ENCODE measurements at regions not wholly inside any gene's neighbourhood (a gene's known extent, or its start where the extent isn't known, plus 50 kb on each side); places are given as distances from the start of the nearest gene placed in this dataset.

DNA sequence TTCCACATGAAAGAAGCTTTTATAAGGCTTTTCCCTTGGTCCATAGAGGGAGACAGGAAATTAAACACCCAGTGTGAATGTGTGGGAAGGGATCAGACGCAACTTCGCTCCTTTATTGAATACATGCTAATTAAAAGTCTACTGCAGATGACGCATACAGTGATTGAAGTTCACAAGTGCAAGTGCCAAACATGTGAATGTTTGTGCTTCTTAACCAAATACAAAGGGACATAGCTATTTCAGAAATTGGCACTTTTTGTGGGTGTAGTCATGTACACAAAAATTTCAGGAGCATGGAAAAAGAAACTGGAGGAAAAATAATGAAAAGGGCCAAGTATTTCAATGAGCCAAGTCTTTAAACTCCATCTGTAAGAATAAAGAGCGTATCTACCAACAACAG lies 283.7 kb downstream of the SKAP2 start:
- H4K20me1 ChIP-seq (ENCODE audit: insufficient read depth), result no peaks in the 10 kb centered on the region
- no peak overlapping the region for H3K9ac ChIP-seq
- no peaks in the 10 kb centered on the region for H3K79me2 ChIP-seq (ENCODE audit: insufficient read depth, low read depth)
- H2AFZ ChIP-seq (ENCODE audit: low read depth), result no peak overlapping the region
- H3K27ac ChIP-seq, result no peak overlapping the region
- H3K4me3 ChIP-seq (IDR thresholded peaks at IDR 0.05; ENCODE audit: insufficient read depth, low read depth, low read length), result no peak overlapping the region
- no peaks in the 10 kb centered on the region for H3K36me3 ChIP-seq (ENCODE audit: insufficient read depth)
- TF ChIP-seq, protein P1, sequence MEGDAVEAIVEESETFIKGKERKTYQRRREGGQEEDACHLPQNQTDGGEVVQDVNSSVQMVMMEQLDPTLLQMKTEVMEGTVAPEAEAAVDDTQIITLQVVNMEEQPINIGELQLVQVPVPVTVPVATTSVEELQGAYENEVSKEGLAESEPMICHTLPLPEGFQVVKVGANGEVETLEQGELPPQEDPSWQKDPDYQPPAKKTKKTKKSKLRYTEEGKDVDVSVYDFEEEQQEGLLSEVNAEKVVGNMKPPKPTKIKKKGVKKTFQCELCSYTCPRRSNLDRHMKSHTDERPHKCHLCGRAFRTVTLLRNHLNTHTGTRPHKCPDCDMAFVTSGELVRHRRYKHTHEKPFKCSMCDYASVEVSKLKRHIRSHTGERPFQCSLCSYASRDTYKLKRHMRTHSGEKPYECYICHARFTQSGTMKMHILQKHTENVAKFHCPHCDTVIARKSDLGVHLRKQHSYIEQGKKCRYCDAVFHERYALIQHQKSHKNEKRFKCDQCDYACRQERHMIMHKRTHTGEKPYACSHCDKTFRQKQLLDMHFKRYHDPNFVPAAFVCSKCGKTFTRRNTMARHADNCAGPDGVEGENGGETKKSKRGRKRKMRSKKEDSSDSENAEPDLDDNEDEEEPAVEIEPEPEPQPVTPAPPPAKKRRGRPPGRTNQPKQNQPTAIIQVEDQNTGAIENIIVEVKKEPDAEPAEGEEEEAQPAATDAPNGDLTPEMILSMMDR (conservative IDR thresholded peaks at IDR 0.05; ENCODE audit: low read depth, low read length), result no peak
- no peaks in the 10 kb centered on the region for H3K4me1 ChIP-seq (ENCODE audit: low read depth, poor library complexity, severe bottlenecking)
- H3K27me3 ChIP-seq (ENCODE audit: insufficient read depth, low read depth), result no peaks in the 10 kb centered on the region
- no peak overlapping the region for H3K4me2 ChIP-seq

- no peaks in the 10 kb centered on the region for H3K27me3 ChIP-seq (ENCODE audit: insufficient read depth, low read depth)
- TF ChIP-seq, protein P1 (conservative IDR thresholded peaks at IDR 0.05; ENCODE audit: low read depth, low read length), result no peak
Observed at GRCh38 chr7:26583094-26583648, 281.2 kb downstream of the SKAP2 start.

GRCh38 chr7:26584326-26584725 lies 280.1 kb downstream of the SKAP2 start:
- no peak overlapping the region for H2AFZ ChIP-seq (ENCODE audit: low read depth)
- no peak overlapping the region for H3K4me2 ChIP-seq
- no peak overlapping the region for H3K4me3 ChIP-seq (IDR thresholded peaks at IDR 0.05; ENCODE audit: insufficient read depth, low read depth, low read length)
- H3K9ac ChIP-seq, result no peak overlapping the region
- TF ChIP-seq, protein P1 (conservative IDR thresholded peaks at IDR 0.05; ENCODE audit: low read depth, low read length), result no peak
- H3K27me3 ChIP-seq (ENCODE audit: insufficient read depth, low read depth), result no peaks in the 10 kb centered on the region
- H3K79me2 ChIP-seq (ENCODE audit: insufficient read depth, low read depth), result no peaks in the 10 kb centered on the region
- H4K20me1 ChIP-seq (ENCODE audit: insufficient read depth), result no peaks in the 10 kb centered on the region
- H3K4me1 ChIP-seq (ENCODE audit: low read depth, poor library complexity, severe bottlenecking), result no peaks in the 10 kb centered on the region
- H3K36me3 ChIP-seq (ENCODE audit: insufficient read depth), result no peaks in the 10 kb centered on the region
- H3K27ac ChIP-seq, result no peak overlapping the region

More at GRCh38 chr7:26583094-26583648, 281.2 kb downstream of the SKAP2 start:
- H3K4me2 ChIP-seq, result no peak overlapping the region
- no peaks in the 10 kb centered on the region for H3K4me1 ChIP-seq (ENCODE audit: low read depth, poor library complexity, severe bottlenecking)
- H3K27ac ChIP-seq, result no peak overlapping the region
- H4K20me1 ChIP-seq (ENCODE audit: insufficient read depth), result no peaks in the 10 kb centered on the region
- H2AFZ ChIP-seq (ENCODE audit: low read depth), result no peak overlapping the region
- no peaks in the 10 kb centered on the region for H3K36me3 ChIP-seq (ENCODE audit: insufficient read depth)
- H3K9ac ChIP-seq, result no peak overlapping the region
- no peaks in the 10 kb centered on the region for H3K79me2 ChIP-seq (ENCODE audit: insufficient read depth, low read depth)
- no peak overlapping the region for H3K4me3 ChIP-seq (IDR thresholded peaks at IDR 0.05; ENCODE audit: insufficient read depth, low read depth, low read length)

DNA sequence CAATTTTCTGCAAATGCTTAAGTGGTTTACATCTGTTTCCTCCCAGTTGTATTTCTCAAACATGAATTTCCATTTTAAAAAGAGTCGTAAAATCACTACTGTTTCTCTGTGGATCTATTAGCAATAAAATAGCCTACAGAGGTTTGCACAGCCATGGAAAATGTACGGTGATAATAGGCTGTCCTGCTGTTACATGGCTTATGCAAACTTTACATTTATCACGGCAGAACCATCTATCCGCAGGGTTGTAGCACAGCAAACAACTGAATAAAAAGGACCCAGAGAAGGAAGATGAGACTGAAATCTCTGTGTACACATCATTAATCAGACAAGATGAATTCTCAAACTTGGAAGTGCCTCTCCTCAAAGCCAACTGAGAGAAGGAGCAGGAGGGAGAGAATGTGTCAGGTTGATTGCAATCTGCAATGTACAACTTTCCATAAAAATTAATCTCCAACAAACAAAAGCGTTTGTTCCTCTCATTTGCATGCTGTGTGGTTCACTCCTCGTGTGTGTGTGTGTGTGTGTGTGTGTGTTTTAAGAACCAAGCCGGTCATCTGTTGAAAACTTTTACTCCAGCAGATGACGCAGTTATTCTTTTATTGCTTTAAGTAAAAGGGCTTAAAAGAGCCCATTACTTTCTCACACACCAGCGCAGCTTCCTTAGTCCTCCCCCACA lies 279.3 kb downstream of the SKAP2 start:
- Histone ChIP-seq H3K4me2 (no peak overlapping the region), H3K79me2 (ENCODE audit: insufficient read depth, low read depth) (no peaks in the 10 kb centered on the region), H3K4me1 (ENCODE audit: low read depth, poor library complexity, severe bottlenecking) (no peaks in the 10 kb centered on the region), H3K27me3 (ENCODE audit: insufficient read depth, low read depth) (no peaks in the 10 kb centered on the region), H4K20me1 (ENCODE audit: insufficient read depth) (no peaks in the 10 kb centered on the region), H3K27ac (no peak overlapping the region), H3K9ac (no peak overlapping the region), H3K4me3 (IDR thresholded peaks at IDR 0.05; ENCODE audit: insufficient read depth, low read depth, low read length) (no peak overlapping the region), H3K36me3 (ENCODE audit: insufficient read depth) (no peaks in the 10 kb centered on the region), H2AFZ (ENCODE audit: low read depth) (no peak overlapping the region)
- TF ChIP-seq, protein P1 (conservative IDR thresholded peaks at IDR 0.05; ENCODE audit: low read depth, low read length), result no peak

All from KMS-11 (cell line).